ENCODE measurements at regions not wholly inside any gene's neighbourhood (a gene's known extent, or its start where the extent isn't known, plus 50 kb on each side); places are given as distances from the start of the nearest gene placed in this dataset.
"Not testable (repeated sequence)": the region's sequence is repeated elsewhere in the genome, so short reads cannot be mapped to it uniquely, and the experiment has no call there.

- POLR2A ChIA-PET (ENCODE audit: unreplicated experiment), result no interaction called here
- TF ChIP-seq EZH2 (IDR thresholded peaks at IDR 0.05; ENCODE audit: low read depth), result no peak
- TF ChIP-seq, protein P1, sequence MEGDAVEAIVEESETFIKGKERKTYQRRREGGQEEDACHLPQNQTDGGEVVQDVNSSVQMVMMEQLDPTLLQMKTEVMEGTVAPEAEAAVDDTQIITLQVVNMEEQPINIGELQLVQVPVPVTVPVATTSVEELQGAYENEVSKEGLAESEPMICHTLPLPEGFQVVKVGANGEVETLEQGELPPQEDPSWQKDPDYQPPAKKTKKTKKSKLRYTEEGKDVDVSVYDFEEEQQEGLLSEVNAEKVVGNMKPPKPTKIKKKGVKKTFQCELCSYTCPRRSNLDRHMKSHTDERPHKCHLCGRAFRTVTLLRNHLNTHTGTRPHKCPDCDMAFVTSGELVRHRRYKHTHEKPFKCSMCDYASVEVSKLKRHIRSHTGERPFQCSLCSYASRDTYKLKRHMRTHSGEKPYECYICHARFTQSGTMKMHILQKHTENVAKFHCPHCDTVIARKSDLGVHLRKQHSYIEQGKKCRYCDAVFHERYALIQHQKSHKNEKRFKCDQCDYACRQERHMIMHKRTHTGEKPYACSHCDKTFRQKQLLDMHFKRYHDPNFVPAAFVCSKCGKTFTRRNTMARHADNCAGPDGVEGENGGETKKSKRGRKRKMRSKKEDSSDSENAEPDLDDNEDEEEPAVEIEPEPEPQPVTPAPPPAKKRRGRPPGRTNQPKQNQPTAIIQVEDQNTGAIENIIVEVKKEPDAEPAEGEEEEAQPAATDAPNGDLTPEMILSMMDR (conservative IDR thresholded peaks at IDR 0.05), result no peak
- H3K4me2 ChIP-seq, result no peak overlapping the region
- no peaks in the 10 kb centered on the region for H3K9me3 ChIP-seq (ENCODE audit: insufficient read depth, low read depth)
- H3K27me3 ChIP-seq (ENCODE audit: insufficient read depth, low read depth), result peaks cover 51% of the 10 kb centered on the region
- no peaks in the 10 kb centered on the region for H3K79me2 ChIP-seq (ENCODE audit: low read depth)
- no peaks in the 10 kb centered on the region for H4K20me1 ChIP-seq (ENCODE audit: insufficient read depth)
- intact Hi-C loops (cut with micrococcal nuclease; ENCODE audit: unreplicated experiment), result no loop called here
- H3K27ac ChIP-seq, result no peak overlapping the region
- no TSS peak for BruUV-seq (replicated peaks)
- CTCF ChIA-PET, result no interaction called here
- no peaks in the 10 kb centered on the region for H3F3A ChIP-seq (ENCODE audit: insufficient read depth, low read depth)
- no peaks in the 10 kb centered on the region for H3K36me3 ChIP-seq (ENCODE audit: low read depth)
- no peak overlapping the region for H3K4me3 ChIP-seq
- H3K9me2 ChIP-seq (ENCODE audit: insufficient read depth), result no peaks in the 10 kb centered on the region
- DNase-seq, result no peak
- H2AFZ ChIP-seq, result no peak overlapping the region
- H3K4me1 ChIP-seq (replicated peaks; ENCODE audit: insufficient read depth), result no peaks in the 10 kb centered on the region
These were observed 114.7 kb upstream of the IGLL5 start for GRCh38 chr22:22772883-22773282.

DNA sequence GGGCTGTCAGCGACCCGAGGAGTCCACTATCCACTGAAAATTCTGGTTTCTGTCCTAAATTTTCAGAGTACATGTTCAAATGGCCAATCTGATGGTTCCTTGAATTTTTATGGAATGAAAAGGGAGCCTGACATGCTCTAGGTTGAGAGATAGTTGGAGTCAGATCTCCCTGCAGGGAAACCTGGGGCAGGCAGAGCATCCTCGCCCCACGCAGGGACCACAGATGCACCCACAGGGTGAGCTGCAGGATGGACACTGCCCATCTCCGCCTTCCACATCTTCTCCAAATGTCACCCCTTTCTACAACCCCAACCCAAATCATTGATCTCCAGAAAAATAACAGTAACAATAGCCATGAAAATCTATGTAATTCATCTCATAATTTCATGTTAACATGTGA lies 114.2 kb upstream of the IGLL5 start:
- no TSS peak for BruUV-seq (replicated peaks)
- Histone ChIP-seq H3K27ac (no peak overlapping the region), H3K4me1 (replicated peaks; ENCODE audit: insufficient read depth) (no peaks in the 10 kb centered on the region), H2AFZ (no peak overlapping the region), H3K9me2 (ENCODE audit: insufficient read depth) (no peaks in the 10 kb centered on the region), H3F3A (ENCODE audit: insufficient read depth, low read depth) (no peaks in the 10 kb centered on the region), H3K4me2 (no peak overlapping the region), H4K20me1 (ENCODE audit: insufficient read depth) (no peaks in the 10 kb centered on the region), H3K4me3 (no peak overlapping the region), H3K27me3 (ENCODE audit: insufficient read depth, low read depth) (peaks cover 50% of the 10 kb centered on the region), H3K79me2 (ENCODE audit: low read depth) (no peaks in the 10 kb centered on the region), H3K36me3 (ENCODE audit: low read depth) (no peaks in the 10 kb centered on the region), H3K9me3 (ENCODE audit: insufficient read depth, low read depth) (no peaks in the 10 kb centered on the region)
- intact Hi-C loops (cut with micrococcal nuclease; ENCODE audit: unreplicated experiment), result no loop called here
- CTCF ChIA-PET, result no interaction called here
- no peak for TF ChIP-seq EZH2 (IDR thresholded peaks at IDR 0.05; ENCODE audit: low read depth)
- TF ChIP-seq, protein P1 (conservative IDR thresholded peaks at IDR 0.05), result no peak
- no peak for DNase-seq
- POLR2A ChIA-PET (ENCODE audit: unreplicated experiment), result no interaction called here

DNA sequence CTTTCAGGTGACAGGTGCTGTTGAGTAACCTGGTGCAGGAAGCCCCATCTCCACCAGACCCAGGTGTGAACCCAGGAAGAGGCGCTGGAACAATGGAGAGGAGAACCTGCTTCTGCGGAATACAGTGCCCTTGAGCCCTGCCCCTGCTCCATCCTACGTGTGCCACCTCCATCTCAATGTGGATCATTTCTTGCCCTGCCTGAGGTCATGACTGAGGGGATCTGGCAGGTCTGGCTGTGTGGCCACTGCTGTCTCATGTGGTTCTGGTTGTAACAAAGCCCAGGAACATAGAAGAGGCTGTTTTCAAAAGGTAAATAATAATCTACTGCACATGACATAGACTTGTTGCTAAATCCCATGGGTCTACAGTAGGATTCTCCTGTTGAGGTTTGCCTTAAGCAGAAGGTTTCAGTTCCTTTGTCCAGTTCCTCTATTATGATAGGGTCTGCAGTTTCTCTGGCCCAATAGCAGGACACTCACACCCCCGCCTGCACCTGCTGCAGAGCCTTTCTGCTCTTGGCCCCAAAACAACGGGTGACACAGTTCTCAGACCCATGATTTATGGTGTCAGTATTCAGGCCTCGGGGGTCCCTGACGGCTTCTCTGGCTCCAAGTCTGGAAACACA lies 113.5 kb upstream of the IGLL5 start:
- Histone ChIP-seq H3K4me2 (no peak overlapping the region), H3K4me1 (replicated peaks; ENCODE audit: insufficient read depth) (no peaks in the 10 kb centered on the region), H3K36me3 (ENCODE audit: low read depth) (no peaks in the 10 kb centered on the region), H4K20me1 (ENCODE audit: insufficient read depth) (no peaks in the 10 kb centered on the region), H3K4me3 (no peak overlapping the region), H3K9me2 (ENCODE audit: insufficient read depth) (no peaks in the 10 kb centered on the region), H3F3A (ENCODE audit: insufficient read depth, low read depth) (no peaks in the 10 kb centered on the region), H3K27ac (no peak overlapping the region), H3K27me3 (ENCODE audit: insufficient read depth, low read depth) (peaks cover 45% of the 10 kb centered on the region), H2AFZ (no peak overlapping the region), H3K79me2 (ENCODE audit: low read depth) (no peaks in the 10 kb centered on the region), H3K9me3 (ENCODE audit: insufficient read depth, low read depth) (no peaks in the 10 kb centered on the region)
- BruUV-seq (replicated peaks), result no TSS peak
- DNase-seq, result no peak
- ChIA-PET POLR2A (ENCODE audit: unreplicated experiment) (no interaction called here), CTCF (interaction anchor here (0.6 kb wide), 1 partner anchor 181 kb away, joined by 3 read pairs; no protein-coding TSS in a partner anchor)
- TF ChIP-seq, protein P1 (conservative IDR thresholded peaks at IDR 0.05), result no peak
- no peak for TF ChIP-seq EZH2 (IDR thresholded peaks at IDR 0.05; ENCODE audit: low read depth)
- intact Hi-C loops (cut with micrococcal nuclease; ENCODE audit: unreplicated experiment), result no loop called here

DNA sequence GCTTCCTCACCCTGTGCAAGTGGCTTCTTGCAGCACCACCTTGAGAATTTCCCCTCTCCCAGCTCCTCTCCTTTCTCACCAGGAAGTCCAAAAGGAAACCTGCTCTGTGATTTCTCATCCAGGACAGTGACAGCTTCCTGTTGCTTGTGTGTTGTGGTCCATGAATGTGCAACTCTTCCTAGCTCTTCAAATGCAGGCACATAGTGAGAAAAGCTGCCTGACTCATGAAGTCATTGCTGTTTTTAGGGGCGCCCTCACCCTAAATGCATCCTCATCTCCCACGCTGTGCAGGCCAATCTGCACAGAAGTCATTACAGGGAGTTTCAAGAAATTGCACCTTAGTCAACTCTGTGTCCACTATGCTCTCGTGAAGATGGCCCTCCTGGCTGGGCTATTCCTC lies 112.9 kb upstream of the IGLL5 start:
- H3K4me3 ChIP-seq; H3K4me1 ChIP-seq (replicated peaks; ENCODE audit: insufficient read depth); DNase-seq; H4K20me1 ChIP-seq (ENCODE audit: insufficient read depth); POLR2A ChIA-PET (ENCODE audit: unreplicated experiment); intact Hi-C loops (cut with micrococcal nuclease; ENCODE audit: unreplicated experiment); H3K9me3 ChIP-seq (ENCODE audit: insufficient read depth, low read depth); H3K9me2 ChIP-seq (ENCODE audit: insufficient read depth); BruUV-seq (replicated peaks); H3F3A ChIP-seq (ENCODE audit: insufficient read depth, low read depth); H3K4me2 ChIP-seq; H3K36me3 ChIP-seq (ENCODE audit: low read depth); H2AFZ ChIP-seq; H3K27ac ChIP-seq; H3K79me2 ChIP-seq (ENCODE audit: low read depth): not testable (repeated sequence)
- CTCF ChIA-PET, result interaction anchor here (0.6 kb wide), 1 partner anchor 180 kb away, joined by 3 read pairs; no protein-coding TSS in a partner anchor
- peaks cover 39% of the 10 kb centered on the region for H3K27me3 ChIP-seq (ENCODE audit: insufficient read depth, low read depth)

Data from PC-9 (cell line).